ENCODE measurements at regions not wholly inside any gene's neighbourhood (a gene's known extent, or its start where the extent isn't known, plus 50 kb on each side); places are given as distances from the start of the nearest gene placed in this dataset.

DNA sequence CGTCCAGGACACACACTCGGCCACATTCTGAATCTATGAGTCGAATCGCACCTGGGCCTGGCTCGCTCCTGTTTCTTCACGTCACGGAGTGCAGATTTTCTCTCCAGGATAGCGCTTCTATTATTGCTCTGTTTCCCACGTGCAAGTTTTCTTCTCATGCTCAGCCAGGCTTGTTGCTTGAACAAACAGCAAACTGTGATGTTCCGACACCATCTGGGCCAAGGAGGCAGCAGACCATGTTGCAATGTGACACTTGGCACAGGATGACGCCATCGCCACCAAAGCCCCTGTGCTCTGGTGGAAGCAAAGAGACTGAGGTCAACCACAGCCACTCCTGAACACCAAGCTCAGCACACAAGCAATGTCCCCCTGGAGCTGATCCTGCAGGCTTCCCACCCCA is 507.1 kb upstream of the ADARB2 start:
- TF ChIP-seq, protein P1, sequence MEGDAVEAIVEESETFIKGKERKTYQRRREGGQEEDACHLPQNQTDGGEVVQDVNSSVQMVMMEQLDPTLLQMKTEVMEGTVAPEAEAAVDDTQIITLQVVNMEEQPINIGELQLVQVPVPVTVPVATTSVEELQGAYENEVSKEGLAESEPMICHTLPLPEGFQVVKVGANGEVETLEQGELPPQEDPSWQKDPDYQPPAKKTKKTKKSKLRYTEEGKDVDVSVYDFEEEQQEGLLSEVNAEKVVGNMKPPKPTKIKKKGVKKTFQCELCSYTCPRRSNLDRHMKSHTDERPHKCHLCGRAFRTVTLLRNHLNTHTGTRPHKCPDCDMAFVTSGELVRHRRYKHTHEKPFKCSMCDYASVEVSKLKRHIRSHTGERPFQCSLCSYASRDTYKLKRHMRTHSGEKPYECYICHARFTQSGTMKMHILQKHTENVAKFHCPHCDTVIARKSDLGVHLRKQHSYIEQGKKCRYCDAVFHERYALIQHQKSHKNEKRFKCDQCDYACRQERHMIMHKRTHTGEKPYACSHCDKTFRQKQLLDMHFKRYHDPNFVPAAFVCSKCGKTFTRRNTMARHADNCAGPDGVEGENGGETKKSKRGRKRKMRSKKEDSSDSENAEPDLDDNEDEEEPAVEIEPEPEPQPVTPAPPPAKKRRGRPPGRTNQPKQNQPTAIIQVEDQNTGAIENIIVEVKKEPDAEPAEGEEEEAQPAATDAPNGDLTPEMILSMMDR (IDR thresholded peaks at IDR 0.05) = no peak
- TF ChIP-seq POLR2A (IDR thresholded peaks at IDR 0.05) (no peak), POLR2AphosphoS5 (IDR thresholded peaks at IDR 0.05) (no peak)

Data from sigmoid colon (tissue), 4 donors.